GM12874 (cell line): ENCODE measurements at regions not wholly inside any gene's neighbourhood (a gene's known extent, or its start where the extent isn't known, plus 50 kb on each side); places are given as distances from the start of the nearest gene placed in this dataset.

Source experiments
- TF ChIP-seq, protein P1 (sequence below): IDR thresholded peaks from 2 replicates; pipeline ENCODE4 v1.5.1; 2011; ENCODE audit warnings: low read depth, mild to moderate bottlenecking, control low read depth, low read length, moderate library complexity; ENCODE audit not compliant: insufficient read depth

DNA sequence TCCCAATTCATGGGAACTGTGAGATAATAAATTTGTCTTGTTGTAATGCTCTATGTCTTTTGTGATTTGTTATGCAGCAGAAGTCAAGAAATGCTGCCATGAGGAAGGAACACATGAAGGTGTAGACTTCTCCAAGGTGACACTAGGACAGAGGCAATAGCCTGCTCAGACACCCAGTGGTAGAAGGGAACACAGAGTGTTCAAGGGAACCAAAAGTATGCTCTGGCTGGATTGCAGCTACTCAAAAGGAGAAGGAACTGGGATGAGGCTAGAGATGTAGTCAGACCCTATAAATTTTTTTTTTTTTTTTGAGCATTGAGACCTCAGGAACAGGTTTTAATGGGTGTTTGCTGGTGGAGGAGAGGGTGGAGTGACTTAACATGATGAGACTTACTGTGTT, 232.5 kb downstream of the PARP8 start:
- TF ChIP-seq, protein P1, sequence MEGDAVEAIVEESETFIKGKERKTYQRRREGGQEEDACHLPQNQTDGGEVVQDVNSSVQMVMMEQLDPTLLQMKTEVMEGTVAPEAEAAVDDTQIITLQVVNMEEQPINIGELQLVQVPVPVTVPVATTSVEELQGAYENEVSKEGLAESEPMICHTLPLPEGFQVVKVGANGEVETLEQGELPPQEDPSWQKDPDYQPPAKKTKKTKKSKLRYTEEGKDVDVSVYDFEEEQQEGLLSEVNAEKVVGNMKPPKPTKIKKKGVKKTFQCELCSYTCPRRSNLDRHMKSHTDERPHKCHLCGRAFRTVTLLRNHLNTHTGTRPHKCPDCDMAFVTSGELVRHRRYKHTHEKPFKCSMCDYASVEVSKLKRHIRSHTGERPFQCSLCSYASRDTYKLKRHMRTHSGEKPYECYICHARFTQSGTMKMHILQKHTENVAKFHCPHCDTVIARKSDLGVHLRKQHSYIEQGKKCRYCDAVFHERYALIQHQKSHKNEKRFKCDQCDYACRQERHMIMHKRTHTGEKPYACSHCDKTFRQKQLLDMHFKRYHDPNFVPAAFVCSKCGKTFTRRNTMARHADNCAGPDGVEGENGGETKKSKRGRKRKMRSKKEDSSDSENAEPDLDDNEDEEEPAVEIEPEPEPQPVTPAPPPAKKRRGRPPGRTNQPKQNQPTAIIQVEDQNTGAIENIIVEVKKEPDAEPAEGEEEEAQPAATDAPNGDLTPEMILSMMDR: no peak

DNA sequence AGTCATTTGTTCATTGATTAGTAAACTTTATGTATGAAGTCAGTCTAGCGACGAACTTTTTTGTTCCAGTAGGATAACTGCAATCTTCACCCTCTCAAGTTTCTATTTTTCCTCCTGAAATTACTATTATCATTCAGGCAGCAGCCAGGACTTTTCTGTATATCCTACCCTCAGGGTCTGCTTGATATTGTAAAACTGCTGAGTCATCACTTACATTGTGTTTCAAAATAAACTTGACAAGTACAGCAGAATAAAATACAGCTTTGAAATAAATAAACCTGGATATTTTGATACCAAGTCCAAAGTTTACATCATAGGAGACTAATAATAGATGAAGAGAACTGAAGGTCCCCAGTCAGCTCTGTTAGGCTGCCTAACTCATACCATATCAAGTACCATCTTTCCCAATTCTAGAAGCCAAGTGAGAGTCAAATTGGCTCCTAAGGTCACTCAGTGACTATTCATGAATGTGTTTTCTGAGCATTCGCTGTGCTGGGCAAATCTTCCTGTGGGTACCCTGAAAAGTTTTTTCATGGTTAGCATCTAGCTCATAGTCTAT, 234.6 kb downstream of the PARP8 start:
- TF ChIP-seq, protein P1: no peak

- TF ChIP-seq, protein P1: no peak
These were observed 237.2 kb downstream of the PARP8 start for GRCh38 chr5:50903651-50904050.

GRCh38 chr5:50905996-50906570, 239.6 kb downstream of the PARP8 start:
- TF ChIP-seq, protein P1: no peak

DNA sequence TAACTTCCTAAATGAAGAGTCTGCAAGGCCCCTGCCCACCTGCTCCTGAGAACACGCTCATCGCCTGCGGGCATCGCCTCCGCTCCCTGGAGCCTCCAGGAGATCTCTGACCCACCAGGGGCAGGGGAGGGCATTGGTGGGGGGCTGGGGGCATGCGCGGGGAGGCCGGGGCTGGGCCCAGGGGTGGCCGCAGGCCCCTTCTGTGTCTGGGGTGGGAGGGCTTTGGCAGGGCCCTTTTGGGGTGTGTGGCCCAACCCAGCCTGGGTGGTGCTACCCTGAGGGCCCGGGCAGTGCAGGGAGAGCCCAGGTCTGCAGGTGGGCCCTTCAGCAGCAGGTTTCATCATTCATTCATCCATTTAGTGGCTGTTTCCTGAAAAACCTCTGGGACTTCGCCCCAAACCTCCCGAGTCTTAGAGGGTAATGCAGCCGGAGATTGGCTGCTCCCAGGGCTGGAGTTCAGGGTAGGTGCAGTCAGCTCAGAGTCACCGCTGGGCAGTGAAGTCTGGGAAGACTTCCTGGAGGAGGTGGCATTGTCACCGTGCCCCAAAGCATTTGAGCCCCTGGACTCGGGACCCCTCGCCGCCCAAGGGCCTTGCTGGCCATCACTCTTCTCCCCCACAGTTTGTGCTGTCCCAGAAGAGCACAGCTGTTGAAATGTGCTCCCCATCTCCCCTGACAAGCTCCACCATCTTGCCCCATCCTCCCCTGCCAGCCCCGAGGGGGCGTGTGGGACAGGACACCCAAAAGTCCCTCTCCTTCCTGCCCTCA, 255.1 kb downstream of the PARP8 start:
- TF ChIP-seq, protein P1: no peak

DNA sequence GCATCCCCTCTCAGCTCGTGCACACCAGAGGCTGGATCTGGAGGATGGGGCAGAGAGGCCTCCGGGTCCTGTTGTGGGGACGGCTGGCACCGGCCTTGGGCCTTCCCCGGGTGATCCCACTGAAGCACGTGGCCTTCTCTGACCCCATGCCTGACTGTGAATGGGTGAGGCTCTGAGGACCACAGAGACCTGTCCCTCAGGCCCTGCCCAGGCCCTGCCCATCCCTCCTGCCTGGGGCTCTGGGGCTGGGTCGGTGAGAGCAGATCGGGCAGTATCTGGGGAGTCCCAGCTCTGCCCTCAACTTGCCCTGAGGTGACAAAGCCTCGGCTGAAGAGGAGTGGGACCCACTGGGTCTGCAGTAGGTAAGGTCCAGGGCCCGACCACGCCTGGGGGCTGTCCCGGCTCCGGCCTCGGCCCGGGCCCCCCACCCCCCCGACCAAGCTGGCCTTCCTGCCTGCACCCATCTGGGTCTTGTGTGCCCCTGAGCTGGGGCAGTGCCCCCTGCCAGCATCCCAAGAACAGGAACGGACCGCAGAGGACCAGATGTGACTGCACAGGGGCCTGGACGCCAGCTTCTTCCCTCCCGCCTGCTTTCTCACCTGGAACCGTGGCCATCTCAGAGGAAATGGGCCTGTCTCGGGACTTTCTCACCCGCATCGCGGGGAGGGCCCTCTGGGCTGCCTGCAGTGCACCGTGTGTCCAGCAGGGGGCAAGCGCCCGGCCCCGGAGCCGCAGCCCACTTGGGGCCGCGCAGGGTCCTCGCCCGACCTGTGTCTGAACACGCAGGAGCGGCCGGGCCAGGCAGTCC, 255.9 kb downstream of the PARP8 start:
- TF ChIP-seq, protein P1: peak; percentile 42
